K562 (cell line): ENCODE measurements at regions not wholly inside any gene's neighbourhood (a gene's known extent, or its start where the extent isn't known, plus 50 kb on each side); places are given as distances from the start of the nearest gene placed in this dataset.

Experiments
- FOXK2 ChIP-seq, 2 experiments: fragments of 450-650 bp; IDR thresholded peaks in 1 of 2; conservative IDR thresholded peaks in 1 of 2; 2 replicates each; pipeline ENCODE4 v1.6.1; 2016; ENCODE audit warnings: low read depth in 2 of 2, mild to moderate bottlenecking in 1 of 2
- MAZ ChIP-seq, 2 experiments: fragments of 450-650 bp in 1 of 2; sonication (generic) in 1 of 2; formaldehyde crosslinking; IDR thresholded peaks in 1 of 2; conservative IDR thresholded peaks in 1 of 2; 2 replicates each; pipeline versions ENCODE4 v1.4.0 to v1.5.0; 2020; ENCODE audit warnings: mild to moderate bottlenecking in 1 of 2, missing genetic modification reagents in 1 of 2
- PHF21A ChIP-seq: fragments of 450-650 bp; IDR thresholded peaks from 2 replicates; pipeline ENCODE4 v1.6.1; 2017; ENCODE audit warnings: low read depth, borderline replicate concordance
- SNIP1 ChIP-seq: fragments of 450-650 bp; IDR thresholded peaks from 2 replicates; pipeline ENCODE4 v1.7.1; 2017; ENCODE audit warnings: low read depth, mild to moderate bottlenecking
- TFAP4 ChIP-seq: sonication (generic); formaldehyde crosslinking; IDR thresholded peaks from 2 replicates; pipeline ENCODE4 v1.8.0; 2022; ENCODE audit warnings: missing genetic modification reagents, mild to moderate bottlenecking, moderate library complexity, borderline replicate concordance
- ZNF133 ChIP-seq: fragments of 250-450 bp; sonication (Bioruptor Pico); IDR thresholded peaks from 2 replicates; pipeline ENCODE4 v1.4.0; 2020; ENCODE audit warnings: mild to moderate bottlenecking
- ZNF431 ChIP-seq: sonication (generic); formaldehyde crosslinking; IDR thresholded peaks from 2 replicates; pipeline ENCODE4 v1.8.0; 2022; ENCODE audit warnings: mild to moderate bottlenecking, missing genetic modification reagents
- TF ChIP-seq, protein P1 (sequence below), 3 experiments: IDR thresholded peaks in 2 of 3; conservative IDR thresholded peaks in 1 of 3; 2 replicates each; pipeline ENCODE4 v1.5.1; 2011 to 2012; ENCODE audit warnings: low read length in 3 of 3, mild to moderate bottlenecking in 3 of 3, control low read depth in 2 of 3, improper control_type of control experiment in 1 of 3, inconsistent platforms in 1 of 3, low read depth in 1 of 3, mixed read lengths in 1 of 3, moderate library complexity in 1 of 3; ENCODE audit not compliant: insufficient read depth in 2 of 3

DNA sequence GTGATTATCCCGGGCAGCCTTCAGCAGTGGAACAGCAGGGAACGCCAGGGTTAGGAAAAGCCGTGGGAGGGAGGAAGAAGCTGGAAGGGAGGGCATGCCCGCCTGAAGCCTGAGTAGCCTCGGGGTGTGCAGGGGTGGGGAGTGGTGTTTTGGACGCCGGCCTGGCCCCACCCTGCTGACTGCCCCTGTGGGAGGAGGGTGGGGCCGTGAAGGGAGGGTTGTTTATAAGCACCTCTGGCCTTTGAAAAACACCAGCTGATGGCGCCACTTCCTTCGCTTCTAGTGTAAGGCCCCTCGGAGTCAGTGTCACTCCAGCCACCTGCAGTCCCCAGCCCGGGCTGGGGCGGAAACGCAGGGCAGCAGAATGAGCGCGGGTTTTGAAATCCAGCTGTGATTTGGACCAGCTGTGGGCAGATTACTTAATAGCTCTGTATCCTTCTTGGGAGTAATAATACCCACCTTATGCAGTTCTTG lies 52.8 kb upstream of the BMP6 start (continued):
- TF ChIP-seq PHF21A: no peak
- peak in 1 of 2 experiments; percentile 65; a peak in 2 of 4 replicates for TF ChIP-seq MAZ (CRISPR knock-in tag; conservative IDR thresholded peaks at IDR 0.05 in 1 of 2, IDR thresholded peaks at IDR 0.05 in 1 of 2)
- peak; percentile 64; the same call in 1 of the 2 replicates for TF ChIP-seq TFAP4 (CRISPR knock-in tag)
- TF ChIP-seq SNIP1: no peak
- TF ChIP-seq, protein P1, sequence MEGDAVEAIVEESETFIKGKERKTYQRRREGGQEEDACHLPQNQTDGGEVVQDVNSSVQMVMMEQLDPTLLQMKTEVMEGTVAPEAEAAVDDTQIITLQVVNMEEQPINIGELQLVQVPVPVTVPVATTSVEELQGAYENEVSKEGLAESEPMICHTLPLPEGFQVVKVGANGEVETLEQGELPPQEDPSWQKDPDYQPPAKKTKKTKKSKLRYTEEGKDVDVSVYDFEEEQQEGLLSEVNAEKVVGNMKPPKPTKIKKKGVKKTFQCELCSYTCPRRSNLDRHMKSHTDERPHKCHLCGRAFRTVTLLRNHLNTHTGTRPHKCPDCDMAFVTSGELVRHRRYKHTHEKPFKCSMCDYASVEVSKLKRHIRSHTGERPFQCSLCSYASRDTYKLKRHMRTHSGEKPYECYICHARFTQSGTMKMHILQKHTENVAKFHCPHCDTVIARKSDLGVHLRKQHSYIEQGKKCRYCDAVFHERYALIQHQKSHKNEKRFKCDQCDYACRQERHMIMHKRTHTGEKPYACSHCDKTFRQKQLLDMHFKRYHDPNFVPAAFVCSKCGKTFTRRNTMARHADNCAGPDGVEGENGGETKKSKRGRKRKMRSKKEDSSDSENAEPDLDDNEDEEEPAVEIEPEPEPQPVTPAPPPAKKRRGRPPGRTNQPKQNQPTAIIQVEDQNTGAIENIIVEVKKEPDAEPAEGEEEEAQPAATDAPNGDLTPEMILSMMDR (IDR thresholded peaks at IDR 0.05 in 2 of 3, conservative IDR thresholded peaks at IDR 0.05 in 1 of 3; ENCODE audit: insufficient read depth in 2 of 3, low read depth in 1 of 3, low read length in 3 of 3): peak; percentile 20 to 58 (median 33); a peak in 3 of 6 replicates
- TF ChIP-seq ZNF133: no peak
- peak; percentile 56 to 57; a peak in 2 of 4 replicates for TF ChIP-seq FOXK2 (conservative IDR thresholded peaks at IDR 0.05 in 1 of 2, IDR thresholded peaks at IDR 0.05 in 1 of 2; ENCODE audit: low read depth in 2 of 2)
- no peak for TF ChIP-seq ZNF431 (CRISPR knock-in tag)
- TF ChIP-seq, all 486 proteins: peak for 8
